ENCODE measurements at regions not wholly inside any gene's neighbourhood (a gene's known extent, or its start where the extent isn't known, plus 50 kb on each side); places are given as distances from the start of the nearest gene placed in this dataset.
"Not testable (repeated sequence)": the region's sequence is repeated elsewhere in the genome, so short reads cannot be mapped to it uniquely, and the experiment has no call there.

- no peak for DNase-seq (ENCODE audit: low spot score)
- TF ChIP-seq CTCF (IDR thresholded peaks at IDR 0.05; ENCODE audit: borderline replicate concordance, control extremely low read depth, extremely low read depth, insufficient read depth, missing control alignments): no peak
- in situ Hi-C loops (cut with MboI; ENCODE audit: low sequenced_read_pairs, unreplicated experiment): no loop called here
Observed at GRCh38 chr9:120315154-120315553, 264.8 kb downstream of the CDK5RAP2 start.

GRCh38 chr9:120312031-120312430 is 267.9 kb downstream of the CDK5RAP2 start:
- DNase-seq (ENCODE audit: low spot score): no peak
- no peak for TF ChIP-seq CTCF (IDR thresholded peaks at IDR 0.05; ENCODE audit: borderline replicate concordance, control extremely low read depth, extremely low read depth, insufficient read depth, missing control alignments)
- in situ Hi-C loops (cut with MboI; ENCODE audit: low sequenced_read_pairs, unreplicated experiment): no loop called here

GRCh38 chr9:120310035-120310434 is 269.9 kb downstream of the CDK5RAP2 start:
- in situ Hi-C loops (cut with MboI; ENCODE audit: low sequenced_read_pairs, unreplicated experiment): no loop called here
- no peak for TF ChIP-seq CTCF (IDR thresholded peaks at IDR 0.05; ENCODE audit: borderline replicate concordance, control extremely low read depth, extremely low read depth, insufficient read depth, missing control alignments)
- DNase-seq (ENCODE audit: low spot score): no peak

- no peak for DNase-seq (ENCODE audit: low spot score)
- in situ Hi-C loops (cut with MboI; ENCODE audit: low sequenced_read_pairs, unreplicated experiment): no loop called here
- no peak for TF ChIP-seq CTCF (IDR thresholded peaks at IDR 0.05; ENCODE audit: borderline replicate concordance, control extremely low read depth, extremely low read depth, insufficient read depth, missing control alignments)
Observed at GRCh38 chr9:120308495-120308894, 271.5 kb downstream of the CDK5RAP2 start.

- no peak for TF ChIP-seq CTCF (IDR thresholded peaks at IDR 0.05; ENCODE audit: borderline replicate concordance, control extremely low read depth, extremely low read depth, insufficient read depth, missing control alignments)
- no peak for DNase-seq (ENCODE audit: low spot score)
- in situ Hi-C loops (cut with MboI; ENCODE audit: low sequenced_read_pairs, unreplicated experiment): no loop called here
Observed at GRCh38 chr9:120307599-120307998, 272.4 kb downstream of the CDK5RAP2 start.

DNA sequence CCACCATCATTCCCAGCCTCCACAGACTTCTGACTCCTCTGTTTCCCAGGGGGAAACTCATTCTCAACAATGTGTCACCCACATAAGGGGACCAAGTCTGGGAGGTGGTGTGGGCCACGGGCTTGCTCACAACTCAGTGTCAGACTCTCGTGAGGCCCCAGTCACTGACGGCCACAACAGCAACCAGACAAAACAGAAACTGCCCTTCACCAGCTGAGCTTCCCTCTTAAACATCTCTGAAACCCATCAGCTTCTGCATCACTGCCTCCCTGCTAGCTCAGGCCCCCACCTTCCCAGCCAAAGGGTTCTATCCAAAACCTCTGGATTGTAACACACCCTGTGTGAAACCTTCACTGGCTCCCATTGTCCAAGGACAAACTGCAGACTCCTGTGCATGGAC is 273.4 kb downstream of the CDK5RAP2 start:
- no peak for DNase-seq (ENCODE audit: low spot score)
- in situ Hi-C loops (cut with MboI; ENCODE audit: low sequenced_read_pairs, unreplicated experiment): no loop called here
- TF ChIP-seq CTCF (IDR thresholded peaks at IDR 0.05; ENCODE audit: borderline replicate concordance, control extremely low read depth, extremely low read depth, insufficient read depth, missing control alignments): no peak

GRCh38 chr9:120306088-120306487 is 273.9 kb downstream of the CDK5RAP2 start:
- TF ChIP-seq CTCF (IDR thresholded peaks at IDR 0.05; ENCODE audit: borderline replicate concordance, control extremely low read depth, extremely low read depth, insufficient read depth, missing control alignments): no peak
- no peak for DNase-seq (ENCODE audit: low spot score)
- in situ Hi-C loops (cut with MboI; ENCODE audit: low sequenced_read_pairs, unreplicated experiment): no loop called here

DNA sequence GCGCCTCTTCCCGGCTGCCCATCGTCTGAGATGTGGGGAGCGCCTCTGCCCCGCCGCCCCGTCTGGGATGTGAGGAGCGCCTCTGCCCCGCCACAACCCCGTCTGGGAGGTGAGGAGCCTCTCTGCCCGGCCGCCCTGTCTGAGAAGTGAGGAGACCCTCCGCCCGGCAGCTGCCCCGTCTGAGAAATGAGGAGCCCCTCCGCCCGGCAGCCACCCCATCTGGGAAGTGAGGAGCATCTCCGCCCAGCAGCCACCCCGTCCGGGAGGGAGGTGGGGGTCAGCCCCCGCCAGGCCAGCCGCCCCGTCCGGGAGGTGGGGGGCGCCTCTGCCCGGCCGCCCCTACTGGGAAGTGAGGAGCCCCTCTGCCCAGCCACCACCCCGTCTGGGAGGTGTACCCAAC is 275.1 kb downstream of the CDK5RAP2 start:
- DNase-seq (ENCODE audit: low spot score); in situ Hi-C loops (cut with MboI; ENCODE audit: low sequenced_read_pairs, unreplicated experiment): not testable (repeated sequence)
